K562 (cell line): ENCODE measurements at regions not wholly inside any gene's neighbourhood (a gene's known extent, or its start where the extent isn't known, plus 50 kb on each side); places are given as distances from the start of the nearest gene placed in this dataset.

Experiments
- ARNT ChIP-seq, 2 experiments: fragments of 450-650 bp; IDR thresholded peaks; 2 replicates each; pipeline ENCODE4 v1.6.1; 2016; ENCODE audit warnings: mild to moderate bottlenecking in 1 of 2
- BMI1 ChIP-seq: fragments of 150-350 bp; IDR thresholded peaks from 2 replicates; pipeline ENCODE4 v1.6.1; 2014; ENCODE audit warnings: low read length
- BRD9 ChIP-seq: fragments of 450-650 bp; IDR thresholded peaks from 2 replicates; pipeline ENCODE4 v1.6.1; 2018; ENCODE audit warnings: low read depth; ENCODE audit not compliant: partially characterized antibody
- CAMTA2 ChIP-seq: fragments of 250-450 bp; sonication (Bioruptor Pico); conservative IDR thresholded peaks from 2 replicates; pipeline ENCODE4 v1.5.1; 2022
- CREB5 ChIP-seq: fragments of 250-450 bp; sonication (Bioruptor Pico); IDR thresholded peaks from 2 replicates; pipeline ENCODE4 v1.5.0; 2020; ENCODE audit warnings: mild to moderate bottlenecking
- DDX20 ChIP-seq: fragments of 450-650 bp; IDR thresholded peaks from 2 replicates; pipeline ENCODE4 v1.6.1; 2016; ENCODE audit warnings: missing genetic modification characterization, low read depth, mild to moderate bottlenecking, missing compliant biosample characterization, moderate library complexity
- EGR1 ChIP-seq: fragments of 450-650 bp; conservative IDR thresholded peaks from 2 replicates; pipeline ENCODE4 v1.6.1; 2017; ENCODE audit warnings: mild to moderate bottlenecking
- HNRNPL ChIP-seq: fragments of 200-400 bp; formaldehyde crosslinking; IDR thresholded peaks from 2 replicates; pipeline ENCODE4 v1.6.1; 2017; ENCODE audit warnings: low read depth, mild to moderate bottlenecking, low read length
- KAT2B ChIP-seq: IDR thresholded peaks from one replicate; pipeline ENCODE4 v1.6.1; 2012; ENCODE audit warnings: low read depth, mild to moderate bottlenecking, control low read depth, inconsistent platforms, low read length, moderate library complexity
- MAZ ChIP-seq, 2 experiments: fragments of 450-650 bp in 1 of 2; sonication (generic) in 1 of 2; formaldehyde crosslinking; IDR thresholded peaks in 1 of 2; conservative IDR thresholded peaks in 1 of 2; 2 replicates each; pipeline versions ENCODE4 v1.4.0 to v1.5.0; 2020; ENCODE audit warnings: mild to moderate bottlenecking in 1 of 2, missing genetic modification reagents in 1 of 2
- SREBF2 ChIP-seq: sonication (generic); formaldehyde crosslinking; IDR thresholded peaks from 2 replicates; pipeline ENCODE4 v1.4.0; 2020; ENCODE audit warnings: mild to moderate bottlenecking, missing genetic modification reagents
- TAF9B ChIP-seq: fragments of 450-650 bp; IDR thresholded peaks from 2 replicates; pipeline ENCODE4 v1.6.1; 2018; ENCODE audit warnings: mild to moderate bottlenecking; ENCODE audit not compliant: partially characterized antibody
- ZNF146 ChIP-seq: IDR thresholded peaks from one replicate; pipeline ENCODE4 v1.6.1; 2018; ENCODE audit warnings: missing compliant biosample characterization; ENCODE audit not compliant: unreplicated experiment
- ZNF274 ChIP-seq: IDR thresholded peaks from 2 replicates; pipeline ENCODE4 v1.6.1; 2011; ENCODE audit warnings: low read depth, mild to moderate bottlenecking, low read length, moderate library complexity, borderline replicate concordance
- ZNF398 ChIP-seq: fragments of 250-450 bp; sonication (Bioruptor Pico); IDR thresholded peaks from 2 replicates; pipeline ENCODE4 v1.8.0; 2021; ENCODE audit warnings: moderate library complexity, mild to moderate bottlenecking, inconsistent platforms

DNA sequence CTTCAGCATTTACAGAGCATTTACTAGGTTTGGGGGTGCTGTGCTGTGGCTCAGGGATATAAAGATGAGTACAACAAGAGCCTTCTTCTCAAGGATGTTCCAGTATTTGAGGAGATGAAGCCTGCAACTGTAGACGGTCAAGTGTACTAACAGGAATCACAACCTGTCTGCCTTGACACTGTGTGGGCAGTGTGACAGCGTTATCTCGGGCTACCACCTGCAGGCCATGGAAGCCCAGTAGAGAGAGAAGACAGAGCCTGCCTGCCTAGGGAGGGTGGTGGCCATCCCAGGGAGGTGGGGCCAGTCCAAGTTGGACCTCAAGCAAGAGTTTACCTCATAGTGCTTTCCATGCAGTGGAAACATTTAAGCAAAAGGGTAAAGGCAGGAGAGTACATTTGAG, 215.1 kb upstream of the ASIC2 start (continued):
- TF ChIP-seq CREB5 (CRISPR knock-in tag) (no peak), TAF9B (no peak), ZNF274 (no peak), KAT2B (no peak), MAZ (CRISPR knock-in tag; conservative IDR thresholded peaks at IDR 0.05 in 1 of 2, IDR thresholded peaks at IDR 0.05 in 1 of 2) (0 out of 4 replicates have a peak, but pooled peaks of 1 of the 2 experiments have one; percentile 16), HNRNPL (no peak), CAMTA2 (CRISPR knock-in tag) (no peak), BMI1 (no peak), DDX20 (no peak), SREBF2 (CRISPR knock-in tag) (no peak), EGR1 (peak; percentile 84), ZNF398 (no peak), ZNF146 (CRISPR knock-in tag) (no peak), ARNT (IDR thresholded peaks at IDR 0.05) (no peak), BRD9 (no peak)
